SJCRH30 (cell line): ENCODE measurements at regions not wholly inside any gene's neighbourhood (a gene's known extent, or its start where the extent isn't known, plus 50 kb on each side); places are given as distances from the start of the nearest gene placed in this dataset.

Experiments used
- DNase-seq, 2 experiments: peaks; one replicate each; pipeline ENCODE4 v3.0.0-alpha.2; 2015 to 2020
- H3K27ac ChIP-seq: fragments of 250-450 bp; sonication (Bioruptor Pico); 2 replicates; pipeline ENCODE4 v1.5.1; 2020; ENCODE audit warnings: mild to moderate bottlenecking, moderate library complexity
- H3K27me3 ChIP-seq: fragments of 250-450 bp; sonication (Bioruptor Pico); 2 replicates; pipeline ENCODE4 v1.5.1; 2020; ENCODE audit warnings: mild to moderate bottlenecking, moderate library complexity
- H3K36me3 ChIP-seq: fragments of 250-450 bp; sonication (Bioruptor Pico); 2 replicates; pipeline ENCODE4 v1.5.1; 2020; ENCODE audit warnings: mild to moderate bottlenecking, moderate library complexity
- H3K4me1 ChIP-seq: fragments of 250-450 bp; sonication (Bioruptor Pico); 2 replicates; pipeline ENCODE4 v1.5.1; 2020; ENCODE audit warnings: mild to moderate bottlenecking, moderate library complexity
- H3K4me3 ChIP-seq: fragments of 250-450 bp; sonication (Bioruptor Pico); 2 replicates; pipeline ENCODE4 v1.5.1; 2020; ENCODE audit warnings: mild to moderate bottlenecking, moderate library complexity
- H3K9me3 ChIP-seq: fragments of 250-450 bp; sonication (Bioruptor Pico); replicated peaks from 2 replicates; pipeline ENCODE4 v1.5.1; 2020; ENCODE audit warnings: mild to moderate bottlenecking, moderate library complexity

GRCh38 chr5:125794922-125795321 lies 628.3 kb upstream of the GRAMD2B start:
- no peaks in the 10 kb centered on the region for H3K27me3 ChIP-seq
- no peak overlapping the region for H3K4me3 ChIP-seq
- no peaks in the 10 kb centered on the region for H3K36me3 ChIP-seq
- no peak overlapping the region for H3K27ac ChIP-seq
- H3K9me3 ChIP-seq = peaks cover 3% of the 10 kb centered on the region; the same call in 1 of the 2 replicates
- DNase-seq = no peak
- no peaks in the 10 kb centered on the region for H3K4me1 ChIP-seq

- Histone ChIP-seq H3K4me1 (no peaks in the 10 kb centered on the region), H3K4me3 (no peak overlapping the region), H3K9me3 (peaks cover 3% of the 10 kb centered on the region; the same call in 1 of the 2 replicates), H3K27me3 (no peaks in the 10 kb centered on the region), H3K27ac (no peak overlapping the region), H3K36me3 (no peaks in the 10 kb centered on the region)
- peak in 1 of 2 experiments; percentile 73 for DNase-seq
These were observed 624.9 kb upstream of the GRAMD2B start for GRCh38 chr5:125798307-125798706.

GRCh38 chr5:125812651-125813050 lies 610.6 kb upstream of the GRAMD2B start:
- Histone ChIP-seq H3K27me3 (no peaks in the 10 kb centered on the region), H3K4me1 (no peaks in the 10 kb centered on the region), H3K27ac (no peak overlapping the region), H3K36me3 (no peaks in the 10 kb centered on the region), H3K9me3 (no peaks in the 10 kb centered on the region), H3K4me3 (no peak overlapping the region)
- no peak for DNase-seq

- Histone ChIP-seq H3K4me3 (no peak overlapping the region), H3K4me1 (no peaks in the 10 kb centered on the region), H3K27ac (no peak overlapping the region), H3K27me3 (no peaks in the 10 kb centered on the region), H3K9me3 (no peaks in the 10 kb centered on the region), H3K36me3 (no peaks in the 10 kb centered on the region)
- DNase-seq = no peak
These were observed 609.8 kb upstream of the GRAMD2B start for GRCh38 chr5:125813221-125813974.

- Histone ChIP-seq H3K9me3 (no peaks in the 10 kb centered on the region), H3K4me3 (no peak overlapping the region), H3K36me3 (no peaks in the 10 kb centered on the region), H3K27me3 (no peaks in the 10 kb centered on the region), H3K4me1 (no peaks in the 10 kb centered on the region), H3K27ac (no peak overlapping the region)
- no peak for DNase-seq
These were observed 609.1 kb upstream of the GRAMD2B start for GRCh38 chr5:125814119-125814518.

- no peaks in the 10 kb centered on the region for H3K36me3 ChIP-seq
- H3K4me1 ChIP-seq = no peaks in the 10 kb centered on the region
- no peaks in the 10 kb centered on the region for H3K9me3 ChIP-seq
- no peak for DNase-seq
- H3K4me3 ChIP-seq = no peak overlapping the region
- H3K27ac ChIP-seq = no peak overlapping the region
- no peaks in the 10 kb centered on the region for H3K27me3 ChIP-seq
These were observed 599.6 kb upstream of the GRAMD2B start for GRCh38 chr5:125823572-125823971.

GRCh38 chr5:125826214-125826613 lies 597.0 kb upstream of the GRAMD2B start:
- Histone ChIP-seq H3K4me3 (no peak overlapping the region), H3K36me3 (no peaks in the 10 kb centered on the region), H3K4me1 (no peaks in the 10 kb centered on the region), H3K9me3 (no peaks in the 10 kb centered on the region), H3K27me3 (no peaks in the 10 kb centered on the region), H3K27ac (no peak overlapping the region)
- DNase-seq = no peak

- no peak for DNase-seq
- H3K36me3 ChIP-seq = no peaks in the 10 kb centered on the region
- no peak overlapping the region for H3K4me3 ChIP-seq
- no peaks in the 10 kb centered on the region for H3K9me3 ChIP-seq
- H3K27ac ChIP-seq = no peak overlapping the region
- no peaks in the 10 kb centered on the region for H3K27me3 ChIP-seq
- no peaks in the 10 kb centered on the region for H3K4me1 ChIP-seq
These were observed 593.9 kb upstream of the GRAMD2B start for GRCh38 chr5:125829349-125829748.

- no peak for DNase-seq
- no peaks in the 10 kb centered on the region for H3K36me3 ChIP-seq
- no peak overlapping the region for H3K4me3 ChIP-seq
- no peaks in the 10 kb centered on the region for H3K4me1 ChIP-seq
- H3K27ac ChIP-seq = no peak overlapping the region
- no peaks in the 10 kb centered on the region for H3K27me3 ChIP-seq
- no peaks in the 10 kb centered on the region for H3K9me3 ChIP-seq
These were observed 589.8 kb upstream of the GRAMD2B start for GRCh38 chr5:125833398-125833797.

GRCh38 chr5:125834438-125835115 lies 588.6 kb upstream of the GRAMD2B start:
- H3K27me3 ChIP-seq = no peaks in the 10 kb centered on the region
- DNase-seq = no peak
- H3K36me3 ChIP-seq = no peaks in the 10 kb centered on the region
- no peak overlapping the region for H3K4me3 ChIP-seq
- H3K27ac ChIP-seq = no peak overlapping the region
- no peaks in the 10 kb centered on the region for H3K4me1 ChIP-seq
- H3K9me3 ChIP-seq = no peaks in the 10 kb centered on the region

- no peaks in the 10 kb centered on the region for H3K36me3 ChIP-seq
- H3K4me3 ChIP-seq = no peak overlapping the region
- no peak overlapping the region for H3K27ac ChIP-seq
- no peaks in the 10 kb centered on the region for H3K9me3 ChIP-seq
- DNase-seq = peak; percentile 27 to 56
- H3K4me1 ChIP-seq = no peaks in the 10 kb centered on the region
- no peaks in the 10 kb centered on the region for H3K27me3 ChIP-seq
These were observed 587.7 kb upstream of the GRAMD2B start for GRCh38 chr5:125835293-125836172.

GRCh38 chr5:125836256-125836655 lies 587.0 kb upstream of the GRAMD2B start:
- DNase-seq = no peak

GRCh38 chr5:125837866-125838265 lies 585.3 kb upstream of the GRAMD2B start:
- Histone ChIP-seq H3K27ac (no peak overlapping the region), H3K36me3 (no peaks in the 10 kb centered on the region), H3K4me3 (no peak overlapping the region), H3K27me3 (no peaks in the 10 kb centered on the region), H3K9me3 (no peaks in the 10 kb centered on the region), H3K4me1 (no peaks in the 10 kb centered on the region)
- DNase-seq = no peak

More at GRCh38 chr5:125836256-125836655, 587.0 kb upstream of the GRAMD2B start:
- no peaks in the 10 kb centered on the region for H3K36me3 ChIP-seq
- no peaks in the 10 kb centered on the region for H3K27me3 ChIP-seq
- H3K4me1 ChIP-seq = no peaks in the 10 kb centered on the region
- no peak overlapping the region for H3K4me3 ChIP-seq
- H3K9me3 ChIP-seq = no peaks in the 10 kb centered on the region
- no peak overlapping the region for H3K27ac ChIP-seq

GRCh38 chr5:125847561-125847960 lies 575.6 kb upstream of the GRAMD2B start:
- no peaks in the 10 kb centered on the region for H3K36me3 ChIP-seq
- no peaks in the 10 kb centered on the region for H3K27me3 ChIP-seq
- no peak overlapping the region for H3K4me3 ChIP-seq
- no peaks in the 10 kb centered on the region for H3K4me1 ChIP-seq
- H3K9me3 ChIP-seq = no peaks in the 10 kb centered on the region
- H3K27ac ChIP-seq = no peak overlapping the region
- no peak for DNase-seq

GRCh38 chr5:125848751-125849150 lies 574.5 kb upstream of the GRAMD2B start:
- no peak overlapping the region for H3K4me3 ChIP-seq
- H3K4me1 ChIP-seq = no peaks in the 10 kb centered on the region
- no peak overlapping the region for H3K27ac ChIP-seq
- no peak for DNase-seq
- no peaks in the 10 kb centered on the region for H3K9me3 ChIP-seq
- H3K27me3 ChIP-seq = no peaks in the 10 kb centered on the region
- no peaks in the 10 kb centered on the region for H3K36me3 ChIP-seq
